NCI-H526 (cell line): ENCODE measurements at regions not wholly inside any gene's neighbourhood (a gene's known extent, or its start where the extent isn't known, plus 50 kb on each side); places are given as distances from the start of the nearest gene placed in this dataset.
"Not testable (repeated sequence)": the region's sequence is repeated elsewhere in the genome, so short reads cannot be mapped to it uniquely, and the experiment has no call there.

Experiments used
- DNase-seq, 2 experiments: peaks; one replicate each; lab custom pipeline; 2025; lab: John Stamatoyannopoulos, UW

GRCh38 chr18:52054324-52054723 is 285.7 kb upstream of the DCC start:
- no peak for DNase-seq

GRCh38 chr18:52060607-52061304 is 279.2 kb upstream of the DCC start:
- DNase-seq: no peak

DNA sequence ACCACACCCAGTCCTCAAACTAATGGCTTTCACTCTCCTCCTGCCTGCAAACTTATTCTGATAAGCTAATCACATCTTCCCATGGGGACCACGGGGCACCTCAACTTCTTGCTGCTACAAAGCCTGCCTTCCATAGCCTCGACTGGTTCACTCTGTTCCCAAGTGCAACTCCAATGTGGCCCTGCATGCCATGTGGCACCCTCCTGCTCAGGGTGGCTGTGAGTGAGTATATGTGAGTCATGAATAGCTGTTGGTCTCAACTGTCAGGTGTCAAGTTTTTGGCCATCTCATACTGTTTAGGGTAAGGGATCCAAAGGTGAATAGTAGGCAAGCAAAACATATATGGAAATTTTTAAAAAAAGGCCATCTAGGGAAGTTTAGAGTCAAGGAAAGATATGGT is 276.1 kb upstream of the DCC start:
- no peak for DNase-seq

GRCh38 chr18:52069201-52069600 is 270.8 kb upstream of the DCC start:
- DNase-seq: no peak

DNA sequence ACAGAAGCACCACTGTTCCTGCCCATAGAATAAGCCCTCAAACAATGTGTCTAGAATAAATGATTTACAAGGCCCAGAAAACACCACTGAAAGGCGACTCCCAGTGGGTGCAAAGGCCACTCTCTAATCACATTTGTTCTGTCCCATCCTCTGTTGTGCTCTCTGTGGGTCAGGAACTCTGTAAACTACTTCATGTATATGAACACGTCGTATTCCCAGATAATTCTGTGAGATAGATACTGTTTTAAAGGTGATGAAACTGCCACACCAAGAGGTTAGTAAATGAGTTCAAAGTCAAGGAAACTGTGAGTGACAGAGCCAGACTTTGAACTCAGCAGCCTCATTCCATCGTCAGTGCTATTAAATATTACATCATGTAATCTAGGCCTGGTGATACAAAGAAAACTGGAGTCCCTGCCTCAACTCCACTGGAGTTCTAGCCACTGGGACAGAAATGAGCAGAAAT is 269.7 kb upstream of the DCC start:
- no peak for DNase-seq

- DNase-seq: no peak
Measured at GRCh38 chr18:52077251-52077983, 262.6 kb upstream of the DCC start.

- DNase-seq: no peak
Measured at GRCh38 chr18:52082246-52082645, 257.8 kb upstream of the DCC start.

- no peak for DNase-seq
Measured at GRCh38 chr18:52087140-52087539, 252.9 kb upstream of the DCC start.

DNA sequence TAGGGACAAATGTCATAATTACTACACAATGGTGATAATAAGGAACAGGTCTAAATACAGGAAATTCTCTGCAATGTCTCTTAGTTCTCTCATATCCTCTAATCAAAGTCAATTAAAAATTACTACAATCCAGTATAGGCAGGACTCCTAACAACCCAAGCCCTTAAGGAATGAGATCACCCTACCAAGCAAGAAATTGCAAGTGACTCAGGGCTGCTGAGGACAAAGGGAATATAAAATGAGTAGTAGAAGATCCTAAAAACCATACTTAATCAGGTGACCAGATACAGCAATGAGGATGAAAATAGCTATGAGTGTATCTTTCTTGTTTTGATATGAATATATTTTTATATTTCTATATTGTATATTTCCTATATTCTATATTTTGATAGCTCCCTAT is 250.0 kb upstream of the DCC start:
- DNase-seq: no peak

DNA sequence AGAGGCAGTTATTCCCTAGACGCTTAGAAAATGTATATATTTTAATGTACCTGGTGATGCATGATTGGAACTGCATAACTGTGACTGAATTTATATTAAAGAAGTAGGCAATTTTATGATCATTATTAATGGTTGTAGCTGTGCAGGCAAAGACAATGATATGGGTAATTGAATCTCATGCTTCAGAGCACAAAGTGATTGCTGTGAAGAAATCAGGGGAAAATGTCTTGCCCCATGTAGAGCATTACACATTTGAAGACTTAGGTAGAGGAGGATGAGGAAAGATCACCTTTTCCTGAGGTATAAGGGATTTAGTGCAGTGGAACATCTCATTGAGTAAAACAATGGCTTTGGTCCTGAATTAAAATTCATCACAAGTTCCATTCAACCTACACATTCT is 246.8 kb upstream of the DCC start:
- no peak for DNase-seq

DNA sequence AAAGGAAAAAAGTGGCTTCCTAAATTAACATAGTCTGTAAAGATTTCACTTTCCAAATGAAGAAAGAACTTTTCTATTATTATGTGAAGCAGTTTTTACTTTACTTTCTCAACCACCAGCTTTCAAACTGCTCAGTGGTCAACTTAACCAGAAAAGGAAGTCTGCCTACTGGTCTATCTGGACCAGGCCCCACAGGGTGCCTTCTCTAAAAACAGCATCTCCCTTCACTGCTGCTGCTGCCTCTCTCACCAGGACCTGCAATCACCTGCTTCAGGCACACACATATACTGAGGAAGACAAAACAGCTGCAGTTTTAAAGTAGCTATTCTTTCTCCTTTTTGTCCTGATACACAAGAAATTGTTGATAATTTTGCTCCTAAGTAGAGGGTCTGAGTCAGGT is 221.3 kb upstream of the DCC start:
- DNase-seq: no peak

- DNase-seq: no peak
Measured at GRCh38 chr18:52130624-52131301, 209.2 kb upstream of the DCC start.

GRCh38 chr18:52131845-52132244 is 208.2 kb upstream of the DCC start:
- DNase-seq: no peak

DNA sequence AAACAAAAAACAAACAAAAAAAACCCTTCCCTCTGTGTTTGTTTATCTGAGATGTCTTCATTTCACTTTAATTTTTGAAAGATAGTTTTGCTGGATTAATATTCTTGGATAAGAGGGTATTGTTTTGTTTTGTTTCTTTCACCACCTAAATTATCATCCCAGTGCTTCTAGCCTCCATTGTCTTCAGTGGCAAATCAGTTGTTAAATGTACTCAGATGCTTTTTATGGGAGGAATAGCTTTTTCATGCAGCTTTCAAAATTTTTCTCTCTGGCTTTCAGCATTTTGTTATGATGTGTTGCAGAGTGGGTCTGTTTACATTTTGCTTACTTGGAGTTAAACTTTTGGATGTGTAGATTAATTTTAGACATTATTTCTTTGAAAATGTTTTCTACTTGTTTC is 203.5 kb upstream of the DCC start:
- DNase-seq: no peak

GRCh38 chr18:52140986-52141385 is 199.0 kb upstream of the DCC start:
- no peak for DNase-seq

DNA sequence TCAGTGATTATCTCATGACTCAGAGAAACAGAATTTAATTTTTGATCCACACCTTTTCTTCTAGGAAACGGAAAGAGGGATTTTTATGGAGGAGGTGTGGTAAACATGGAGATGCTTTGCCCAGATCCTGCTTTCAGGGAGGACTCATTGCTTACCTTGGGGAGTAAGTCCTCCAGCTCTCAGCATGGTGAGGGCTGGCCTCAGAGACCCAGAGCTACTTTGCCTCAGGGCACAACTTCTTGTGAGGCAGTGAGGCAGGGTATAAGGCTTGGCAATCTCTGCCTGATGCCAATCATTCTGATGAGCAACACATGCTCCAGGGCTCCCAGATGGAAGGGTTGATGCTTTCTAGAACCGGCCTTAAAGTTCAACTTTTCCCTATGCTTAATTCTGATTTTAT is 189.9 kb upstream of the DCC start:
- DNase-seq: no peak

- DNase-seq: no peak
Measured at GRCh38 chr18:52152036-52152435, 188.0 kb upstream of the DCC start.

DNA sequence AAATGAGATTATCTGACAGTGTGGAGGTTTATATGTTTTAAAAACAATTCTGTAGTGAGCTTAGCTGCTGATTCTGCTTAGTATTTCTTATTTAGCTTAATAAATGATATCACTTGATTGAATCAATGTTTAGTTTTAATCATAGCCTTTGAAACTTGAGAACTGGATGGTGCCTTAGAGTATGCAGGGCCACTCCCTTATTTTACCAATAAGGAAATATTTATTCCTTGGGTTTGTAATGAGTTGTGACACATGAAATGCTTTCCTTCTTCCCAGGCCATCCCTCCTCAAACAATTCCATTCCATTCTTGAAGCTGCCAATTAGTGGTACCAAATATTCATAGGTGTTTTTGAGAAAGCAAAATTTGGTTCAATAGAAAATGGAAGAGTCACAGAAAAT is 183.8 kb upstream of the DCC start:
- DNase-seq: no peak

- DNase-seq: no peak
Measured at GRCh38 chr18:52160636-52161035, 179.4 kb upstream of the DCC start.

- no peak for DNase-seq
Measured at GRCh38 chr18:52163478-52163877, 176.5 kb upstream of the DCC start.

- DNase-seq: not testable (repeated sequence)
Measured at GRCh38 chr18:52168131-52168530, 171.9 kb upstream of the DCC start.

GRCh38 chr18:52174220-52174619 is 165.8 kb upstream of the DCC start:
- no peak for DNase-seq

- DNase-seq: no peak
Measured at GRCh38 chr18:52175406-52175805, 164.6 kb upstream of the DCC start.
